ENCODE measurements at regions not wholly inside any gene's neighbourhood (a gene's known extent, or its start where the extent isn't known, plus 50 kb on each side); places are given as distances from the start of the nearest gene placed in this dataset.

DNA sequence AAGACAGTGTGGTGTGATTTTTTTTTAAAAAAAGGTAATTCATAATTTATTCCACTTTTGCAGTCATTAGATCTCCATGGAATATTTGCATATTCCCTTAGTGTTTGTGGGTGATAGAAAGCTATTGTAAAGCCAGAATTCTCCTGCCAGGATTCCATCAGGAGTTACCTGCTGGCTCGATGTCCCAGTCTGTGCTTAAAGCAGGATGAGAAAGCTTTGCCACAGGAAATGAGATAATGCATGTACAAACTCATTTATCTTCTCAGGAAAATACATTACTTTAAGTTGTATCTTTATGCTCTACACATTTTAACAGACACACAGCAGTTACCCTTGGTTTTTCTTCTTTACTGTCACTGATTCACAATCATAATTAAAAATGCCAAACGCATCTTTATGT, 553.0 kb downstream of the CD109 start:
- CTCF ChIA-PET, result no interaction called here
- POLR2A ChIA-PET, result no interaction called here
- DNase-seq (ENCODE audit: extremely low spot score), result no peak
- TF ChIP-seq, protein P1, sequence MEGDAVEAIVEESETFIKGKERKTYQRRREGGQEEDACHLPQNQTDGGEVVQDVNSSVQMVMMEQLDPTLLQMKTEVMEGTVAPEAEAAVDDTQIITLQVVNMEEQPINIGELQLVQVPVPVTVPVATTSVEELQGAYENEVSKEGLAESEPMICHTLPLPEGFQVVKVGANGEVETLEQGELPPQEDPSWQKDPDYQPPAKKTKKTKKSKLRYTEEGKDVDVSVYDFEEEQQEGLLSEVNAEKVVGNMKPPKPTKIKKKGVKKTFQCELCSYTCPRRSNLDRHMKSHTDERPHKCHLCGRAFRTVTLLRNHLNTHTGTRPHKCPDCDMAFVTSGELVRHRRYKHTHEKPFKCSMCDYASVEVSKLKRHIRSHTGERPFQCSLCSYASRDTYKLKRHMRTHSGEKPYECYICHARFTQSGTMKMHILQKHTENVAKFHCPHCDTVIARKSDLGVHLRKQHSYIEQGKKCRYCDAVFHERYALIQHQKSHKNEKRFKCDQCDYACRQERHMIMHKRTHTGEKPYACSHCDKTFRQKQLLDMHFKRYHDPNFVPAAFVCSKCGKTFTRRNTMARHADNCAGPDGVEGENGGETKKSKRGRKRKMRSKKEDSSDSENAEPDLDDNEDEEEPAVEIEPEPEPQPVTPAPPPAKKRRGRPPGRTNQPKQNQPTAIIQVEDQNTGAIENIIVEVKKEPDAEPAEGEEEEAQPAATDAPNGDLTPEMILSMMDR (IDR thresholded peaks at IDR 0.05; ENCODE audit: control extremely low read depth, extremely low read depth, low read depth, missing control alignments), result no peak

DNA sequence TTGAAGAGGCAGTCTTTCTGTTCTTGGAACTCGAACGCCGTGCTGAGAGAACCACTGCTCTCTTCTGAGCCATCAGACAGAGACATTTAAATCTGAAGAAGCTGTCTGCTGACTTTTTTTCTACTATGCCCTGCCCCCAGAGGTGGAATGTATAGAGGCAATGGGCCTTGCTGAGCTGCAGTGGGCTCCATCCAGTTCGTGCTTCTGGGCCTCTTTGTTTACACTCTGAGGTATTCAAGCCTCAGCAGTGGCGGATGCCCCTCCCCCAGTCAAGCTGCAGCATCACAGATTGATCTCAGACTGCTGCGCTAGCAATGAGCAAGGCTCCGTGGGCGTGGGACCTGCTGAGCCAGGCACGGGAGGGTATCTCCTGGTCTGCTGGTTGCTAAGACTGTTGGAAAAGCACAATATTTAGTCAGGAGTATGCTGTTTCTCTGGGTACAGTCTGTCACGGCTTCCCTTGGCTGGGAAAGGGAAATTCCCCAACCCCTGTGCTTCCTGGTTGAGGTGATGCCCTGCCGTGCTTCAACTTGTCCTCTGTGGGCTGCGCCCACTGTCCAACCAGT, 526.8 kb downstream of the CD109 start:
- ChIA-PET CTCF (interaction anchor here (1.0 kb wide), 1 partner anchor 17 kb away, joined by 3 read pairs; no protein-coding TSS in a partner anchor), POLR2A (no interaction called here)
- TF ChIP-seq, protein P1 (IDR thresholded peaks at IDR 0.05; ENCODE audit: control extremely low read depth, extremely low read depth, low read depth, missing control alignments), result no peak
- DNase-seq (ENCODE audit: extremely low spot score), result no peak

DNA sequence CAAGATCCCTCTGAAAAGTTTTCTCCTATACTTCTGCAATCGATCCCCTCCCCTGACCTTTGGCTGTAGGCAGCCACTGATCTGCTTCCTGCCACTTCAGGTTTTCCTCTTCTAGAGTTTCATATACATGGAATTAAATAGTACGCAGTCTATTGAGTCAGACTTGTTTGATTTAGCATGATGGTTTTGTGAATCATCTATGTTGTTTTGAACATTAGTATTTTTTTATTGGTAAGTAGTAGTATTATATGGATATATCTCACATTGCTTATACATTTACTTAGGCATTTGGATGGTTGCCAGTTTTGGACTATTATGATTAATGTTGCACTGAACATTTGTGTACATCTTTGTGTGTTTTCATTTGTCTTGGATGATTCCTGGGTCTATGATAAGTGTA, 518.0 kb downstream of the CD109 start:
- no peak for DNase-seq (ENCODE audit: extremely low spot score)
- CTCF ChIA-PET, result interaction anchor here (1.2 kb wide), 1 partner anchor 10 kb away, joined by 3 read pairs; no protein-coding TSS in a partner anchor
- POLR2A ChIA-PET, result no interaction called here
- TF ChIP-seq, protein P1 (IDR thresholded peaks at IDR 0.05; ENCODE audit: control extremely low read depth, extremely low read depth, low read depth, missing control alignments), result no peak

DNA sequence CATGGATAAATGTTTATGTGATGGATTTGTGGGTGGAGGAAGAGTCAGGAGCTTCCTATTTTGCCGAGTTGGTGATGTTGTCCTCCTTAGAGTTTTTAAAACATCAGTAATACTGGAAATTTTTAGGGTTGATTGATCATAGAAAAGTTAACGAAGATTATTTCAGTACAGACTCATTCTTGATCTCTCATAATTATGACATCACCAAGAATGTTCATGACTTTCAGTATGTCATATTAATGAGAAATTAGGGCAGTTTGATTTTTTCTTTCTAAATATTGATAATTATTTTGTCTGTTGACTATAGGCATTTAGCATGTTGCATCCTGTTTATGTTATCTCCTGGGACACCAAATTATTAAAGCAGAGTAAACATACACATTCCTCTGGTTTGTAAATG, 512.2 kb downstream of the CD109 start:
- CTCF ChIA-PET, result interaction anchor here (1.0 to 1.8 kb wide), 2 partner anchors 10 to 14 kb away, joined by 3 to 6 read pairs; no protein-coding TSS in a partner anchor
- DNase-seq (ENCODE audit: extremely low spot score), result no peak
- TF ChIP-seq, protein P1 (IDR thresholded peaks at IDR 0.05; ENCODE audit: control extremely low read depth, extremely low read depth, low read depth, missing control alignments), result no peak

DNA sequence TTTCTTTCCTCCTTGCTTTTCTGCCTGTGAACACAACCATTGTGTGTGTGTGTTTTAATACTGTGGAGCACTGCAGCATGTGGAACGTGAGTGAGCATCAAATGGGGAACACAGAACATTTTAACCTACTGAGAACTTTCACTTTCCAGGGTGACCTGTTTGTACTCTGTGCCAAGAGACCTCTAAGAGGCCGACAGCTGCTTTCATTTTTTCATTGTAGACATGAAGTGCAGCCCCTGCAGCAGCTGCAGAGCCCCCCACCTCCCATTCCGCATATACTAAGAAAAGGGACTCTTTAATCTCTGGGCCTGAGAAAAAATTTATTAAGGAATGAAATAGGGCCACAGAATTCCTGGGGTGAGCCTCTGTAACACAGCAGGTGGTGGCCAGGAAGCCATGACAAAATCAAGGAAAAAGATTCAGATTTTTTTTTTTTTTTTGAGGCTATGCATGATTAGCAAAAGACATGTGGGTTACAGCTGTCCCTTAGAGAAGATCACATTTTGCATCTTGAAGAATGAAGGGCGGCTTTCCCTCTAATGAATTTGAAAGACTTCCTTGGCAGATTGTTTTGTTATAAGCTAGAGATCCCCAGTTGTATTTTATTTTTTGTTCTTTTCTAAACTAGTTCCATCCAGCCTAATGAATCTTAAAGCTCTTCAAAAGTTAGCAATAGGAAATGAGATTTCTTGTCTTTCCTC, 503.4 kb downstream of the CD109 start:
- ChIA-PET CTCF (no interaction called here), POLR2A (no interaction called here)
- no peak for DNase-seq (ENCODE audit: extremely low spot score)
- TF ChIP-seq, protein P1 (IDR thresholded peaks at IDR 0.05; ENCODE audit: control extremely low read depth, extremely low read depth, low read depth, missing control alignments), result no peak

More for the DNA sequence above, 512.2 kb downstream of the CD109 start:
- POLR2A ChIA-PET, result no interaction called here

DNA sequence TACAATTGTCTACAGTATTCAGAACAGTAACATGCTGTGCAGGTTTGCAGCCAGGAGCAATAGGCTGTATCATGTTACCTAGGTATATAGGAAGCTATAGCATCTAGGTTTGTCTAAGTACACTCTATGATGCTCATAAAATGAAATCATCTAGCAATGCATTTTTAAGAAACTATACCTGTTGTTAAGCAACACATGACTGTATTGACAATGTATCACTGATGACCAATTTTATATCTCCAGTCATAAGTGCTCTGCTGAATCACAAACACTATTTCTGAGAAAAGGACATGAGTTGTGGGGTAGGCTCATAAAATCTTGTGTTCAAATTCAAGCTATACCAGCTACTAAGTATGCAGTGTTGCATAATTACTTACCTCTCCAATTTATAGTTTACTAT, 501.3 kb downstream of the CD109 start:
- no peak for DNase-seq (ENCODE audit: extremely low spot score)
- TF ChIP-seq, protein P1 (IDR thresholded peaks at IDR 0.05; ENCODE audit: control extremely low read depth, extremely low read depth, low read depth, missing control alignments), result no peak
- ChIA-PET CTCF (no interaction called here), POLR2A (no interaction called here)

Measured in GM10248 (cell line).